Endothelial cell of umbilical vein (primary cell): ENCODE measurements at regions not wholly inside any gene's neighbourhood (a gene's known extent, or its start where the extent isn't known, plus 50 kb on each side); places are given as distances from the start of the nearest gene placed in this dataset.

Source experiments
- EZH2 ChIP-seq: IDR thresholded peaks from 2 replicates; pipeline ENCODE4 v1.6.1; 2012; ENCODE audit warnings: borderline replicate concordance, low read depth, mild to moderate bottlenecking, moderate library complexity, low read length, inconsistent platforms; ENCODE audit not compliant: severe bottlenecking
- FOS ChIP-seq: IDR thresholded peaks from 2 replicates; pipeline ENCODE4 v1.6.1; 2011; ENCODE audit warnings: mild to moderate bottlenecking, low read length, moderate library complexity, borderline replicate concordance; ENCODE audit not compliant: insufficient read depth
- GATA2 ChIP-seq: IDR thresholded peaks from 2 replicates; pipeline ENCODE4 v1.7.0; 2011; ENCODE audit warnings: low read depth, mild to moderate bottlenecking, moderate library complexity, mixed read lengths, low read length; ENCODE audit not compliant: insufficient read length, insufficient read depth
- MYC ChIP-seq: IDR thresholded peaks from one replicate; pipeline ENCODE4 v1.6.1; 2011; ENCODE audit warnings: mild to moderate bottlenecking, low read depth, low read length
- POLR2A ChIP-seq: IDR thresholded peaks from 2 replicates; pipeline ENCODE4 v1.6.1; 2012; ENCODE audit warnings: low read depth, mild to moderate bottlenecking, control low read depth, low read length
- POLR2AphosphoS5 ChIP-seq: IDR thresholded peaks from 2 replicates; pipeline ENCODE4 v1.6.1; 2012; ENCODE audit warnings: low read depth, mild to moderate bottlenecking, control low read depth, low read length, moderate library complexity; ENCODE audit not compliant: insufficient read depth
- TF ChIP-seq, protein P1 (sequence below), 2 donors: IDR thresholded peaks; 1 replicate in 1 of 2; 2 replicates in 1 of 2; pipeline ENCODE4 v1.5.1; 2011; ENCODE audit warnings: low read length in 2 of 2, mild to moderate bottlenecking in 2 of 2, moderate library complexity in 2 of 2, control low read depth in 1 of 2, inconsistent platforms in 1 of 2, low read depth in 1 of 2; ENCODE audit not compliant: insufficient read depth in 1 of 2; ENCODE audit errors: extremely low read depth in 1 of 2

DNA sequence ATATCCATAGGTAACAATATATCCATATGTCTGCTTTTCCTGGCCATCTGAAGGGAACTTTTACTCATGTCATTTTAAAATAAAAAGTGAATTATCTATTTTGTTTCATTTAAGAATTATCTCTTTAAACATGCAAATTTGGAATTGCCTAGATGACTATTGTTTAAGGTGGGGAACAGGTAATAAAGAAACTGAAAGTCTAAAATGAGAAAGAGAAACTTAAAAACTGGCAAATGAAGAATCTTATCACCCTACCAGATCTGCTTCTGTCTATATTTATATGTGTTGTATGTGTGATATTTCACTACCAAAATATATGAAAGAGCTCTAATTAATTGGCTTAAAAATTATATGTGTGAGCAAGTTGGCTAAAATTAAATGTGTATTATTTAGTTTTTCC, 243.2 kb upstream of the KCNH7 start:
- TF ChIP-seq, protein P1, sequence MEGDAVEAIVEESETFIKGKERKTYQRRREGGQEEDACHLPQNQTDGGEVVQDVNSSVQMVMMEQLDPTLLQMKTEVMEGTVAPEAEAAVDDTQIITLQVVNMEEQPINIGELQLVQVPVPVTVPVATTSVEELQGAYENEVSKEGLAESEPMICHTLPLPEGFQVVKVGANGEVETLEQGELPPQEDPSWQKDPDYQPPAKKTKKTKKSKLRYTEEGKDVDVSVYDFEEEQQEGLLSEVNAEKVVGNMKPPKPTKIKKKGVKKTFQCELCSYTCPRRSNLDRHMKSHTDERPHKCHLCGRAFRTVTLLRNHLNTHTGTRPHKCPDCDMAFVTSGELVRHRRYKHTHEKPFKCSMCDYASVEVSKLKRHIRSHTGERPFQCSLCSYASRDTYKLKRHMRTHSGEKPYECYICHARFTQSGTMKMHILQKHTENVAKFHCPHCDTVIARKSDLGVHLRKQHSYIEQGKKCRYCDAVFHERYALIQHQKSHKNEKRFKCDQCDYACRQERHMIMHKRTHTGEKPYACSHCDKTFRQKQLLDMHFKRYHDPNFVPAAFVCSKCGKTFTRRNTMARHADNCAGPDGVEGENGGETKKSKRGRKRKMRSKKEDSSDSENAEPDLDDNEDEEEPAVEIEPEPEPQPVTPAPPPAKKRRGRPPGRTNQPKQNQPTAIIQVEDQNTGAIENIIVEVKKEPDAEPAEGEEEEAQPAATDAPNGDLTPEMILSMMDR (IDR thresholded peaks at IDR 0.05; ENCODE audit: extremely low read depth in 1 of 2, insufficient read depth in 1 of 2, low read depth in 1 of 2, low read length in 2 of 2) = no peak
- no peak for TF ChIP-seq POLR2AphosphoS5
- TF ChIP-seq MYC = no peak
- no peak for TF ChIP-seq POLR2A
- TF ChIP-seq GATA2 = no peak
- TF ChIP-seq FOS = no peak
- TF ChIP-seq EZH2 = no peak
